ENCODE measurements at regions not wholly inside any gene's neighbourhood (a gene's known extent, or its start where the extent isn't known, plus 50 kb on each side); places are given as distances from the start of the nearest gene placed in this dataset.
A peak's percentile ranks its signal among the peaks of the same experiment; 100 is the strongest.

GRCh38 chr12:76216585-76217472 is 131.4 kb downstream of the BBS10 start:
- DNase-seq, result no peak

GRCh38 chr12:76208129-76208528 is 123.6 kb upstream of the NAP1L1 start:
- DNase-seq, result no peak

GRCh38 chr12:76206677-76207072 is 122.2 kb upstream of the NAP1L1 start:
- no peak for DNase-seq

- no peak for DNase-seq
Measured at GRCh38 chr12:76206039-76206676, 121.7 kb upstream of the NAP1L1 start.

- no peak for DNase-seq
Measured at GRCh38 chr12:76202621-76203020, 118.1 kb upstream of the NAP1L1 start.

GRCh38 chr12:76201758-76202157 is 117.3 kb upstream of the NAP1L1 start:
- DNase-seq, result no peak

GRCh38 chr12:76201316-76201715 is 116.8 kb upstream of the NAP1L1 start:
- no peak for DNase-seq

- DNase-seq, result peak; percentile 65
Measured at GRCh38 chr12:76199808-76200207, 115.3 kb upstream of the NAP1L1 start.

- DNase-seq, result no peak
Measured at GRCh38 chr12:76198839-76199238, 114.4 kb upstream of the NAP1L1 start.

- no peak for DNase-seq
Measured at GRCh38 chr12:76197283-76197682, 112.8 kb upstream of the NAP1L1 start.

GRCh38 chr12:76195920-76196319 is 111.4 kb upstream of the NAP1L1 start:
- DNase-seq, result no peak

GRCh38 chr12:76194724-76195123 is 110.2 kb upstream of the NAP1L1 start:
- DNase-seq, result no peak

- no peak for DNase-seq
Measured at GRCh38 chr12:76193961-76194360, 109.5 kb upstream of the NAP1L1 start.

GRCh38 chr12:76192416-76192815 is 107.9 kb upstream of the NAP1L1 start:
- no peak for DNase-seq

GRCh38 chr12:76190299-76190698 is 105.8 kb upstream of the NAP1L1 start:
- no peak for DNase-seq

- no peak for DNase-seq
Measured at GRCh38 chr12:76189851-76190250, 105.4 kb upstream of the NAP1L1 start.

GRCh38 chr12:76187177-76187576 is 102.7 kb upstream of the NAP1L1 start:
- DNase-seq, result no peak

- DNase-seq, result peak; percentile 50
Measured at GRCh38 chr12:76186131-76186906, 101.8 kb upstream of the NAP1L1 start.

GRCh38 chr12:76183459-76184186 is 99.1 kb upstream of the NAP1L1 start:
- DNase-seq, result peak; percentile 98

GRCh38 chr12:76180401-76181277 is 96.2 kb upstream of the NAP1L1 start:
- no peak for DNase-seq

GRCh38 chr12:76178452-76178851 is 94.0 kb upstream of the NAP1L1 start:
- no peak for DNase-seq

GRCh38 chr12:76177821-76178220 is 93.3 kb upstream of the NAP1L1 start:
- no peak for DNase-seq
